B cell (primary cell): ENCODE measurements at regions not wholly inside any gene's neighbourhood (a gene's known extent, or its start where the extent isn't known, plus 50 kb on each side); places are given as distances from the start of the nearest gene placed in this dataset.

Experiments used
- CTCF ChIP-seq: fragments of 200-600 bp; IDR thresholded peaks from one replicate; pipeline ENCODE4 v1.8.0; 2022; ENCODE audit warnings: antibody characterized with exemption, mild to moderate bottlenecking
- EZH2 ChIP-seq: IDR thresholded peaks from 2 replicates; pipeline ENCODE4 v1.6.1; 2012; ENCODE audit warnings: borderline replicate concordance, low read depth, mild to moderate bottlenecking, moderate library complexity, low read length; ENCODE audit not compliant: insufficient read depth, poor library complexity, severe bottlenecking

GRCh38 chr4:74674750-74675149, 119.6 kb downstream of the BTC start:
- TF ChIP-seq CTCF (no peak), EZH2 (no peak)
